ENCODE measurements at regions not wholly inside any gene's neighbourhood (a gene's known extent, or its start where the extent isn't known, plus 50 kb on each side); places are given as distances from the start of the nearest gene placed in this dataset.

- TF ChIP-seq ZBTB33 (IDR thresholded peaks at IDR 0.05) (no peak), RAD21 (IDR thresholded peaks at IDR 0.05; ENCODE audit: insufficient read depth, low read depth, low read length) (0 out of 2 replicates have a peak, but pooled peaks have one; percentile 9), POLR2AphosphoS2 (IDR thresholded peaks at IDR 0.05; ENCODE audit: low read depth, low read length) (peak; percentile 77; the same call in 1 of the 2 replicates), MAX (IDR thresholded peaks at IDR 0.05; ENCODE audit: low read depth, low read length) (no peak), MTA2 (IDR thresholded peaks at IDR 0.05; ENCODE audit: low read depth) (peak; percentile 84), TCF7 (IDR thresholded peaks at IDR 0.05; ENCODE audit: borderline replicate concordance) (0 out of 2 replicates have a peak, but pooled peaks have one; percentile 67), ZNF207 (IDR thresholded peaks at IDR 0.05; ENCODE audit: borderline replicate concordance) (no peak), ZNF622 (IDR thresholded peaks at IDR 0.05) (no peak), CREB1 (IDR thresholded peaks at IDR 0.05; ENCODE audit: low read depth) (peak; percentile 50), NBN (IDR thresholded peaks at IDR 0.05) (peak; percentile 76; the same call in 1 of the 2 replicates), HDGF (IDR thresholded peaks at IDR 0.05) (no peak), RCOR1 (conservative IDR thresholded peaks at IDR 0.05; ENCODE audit: low read depth, low read length) (peak; percentile 76; the same call in 1 of the 2 replicates), ASH2L (IDR thresholded peaks at IDR 0.05; ENCODE audit: borderline replicate concordance, low read depth) (0 out of 2 replicates have a peak, but pooled peaks have one; percentile 68), USF1 (IDR thresholded peaks at IDR 0.05; ENCODE audit: borderline replicate concordance, extremely low read length, insufficient read depth, low read depth, low read length) (no peak), CUX1 (IDR thresholded peaks at IDR 0.05; ENCODE audit: insufficient replicate concordance, low read depth, low read length) (peak; percentile 67), MEF2A (IDR thresholded peaks at IDR 0.05; ENCODE audit: insufficient read depth, low read depth, low read length) (peak; percentile 81; the same call in 1 of the 2 replicates), BCLAF1 (IDR thresholded peaks at IDR 0.05) (no peak)
Measured at GRCh38 chr12:9364224-9365176, 156.3 kb upstream of the PZP start (continued).
